Astrocyte of the spinal cord (primary cell): ENCODE measurements at regions not wholly inside any gene's neighbourhood (a gene's known extent, or its start where the extent isn't known, plus 50 kb on each side); places are given as distances from the start of the nearest gene placed in this dataset.

Experiments used
- DNase-seq: peaks from one replicate; pipeline ENCODE4 v3.0.0; 2011; ENCODE audit warnings: low read depth, low spot score
- H3K4me3 ChIP-seq: 2 replicates; pipeline ENCODE4 v1.5.1; 2011; ENCODE audit warnings: low read depth, mild to moderate bottlenecking, low read length, moderate library complexity
- CTCF ChIP-seq: IDR thresholded peaks from 2 replicates; pipeline ENCODE4 v1.5.1; 2012; ENCODE audit warnings: low read depth, mild to moderate bottlenecking, low read length, inconsistent platforms
- in situ Hi-C: cut with HindIII; loops from 2 replicates; pipeline ENCODE4 v1.10.0; 2017; ENCODE audit warnings: low sequenced_read_pairs

- no peak for TF ChIP-seq CTCF
- no peak overlapping the region for H3K4me3 ChIP-seq
- in situ Hi-C loops: no loop called here
- DNase-seq: no peak
These were observed 52.0 kb upstream of the CYYR1 start for GRCh38 chr21:26624983-26625519.
